Common myeloid progenitor, CD34-positive (primary cell): ENCODE measurements at regions not wholly inside any gene's neighbourhood (a gene's known extent, or its start where the extent isn't known, plus 50 kb on each side); places are given as distances from the start of the nearest gene placed in this dataset.
"Not testable (repeated sequence)": the region's sequence is repeated elsewhere in the genome, so short reads cannot be mapped to it uniquely, and the experiment has no call there.

Experiments
- CTCF ChIA-PET: fragments of 350-600 bp; sonication (Branson Sonifier 250); formaldehyde crosslinking; loops from one replicate; lab custom pipeline; 2021; ENCODE audit warnings: antibody characterized with exemption; lab: Charles Lee
- POLR2A ChIA-PET: fragments of 350-600 bp; sonication (Branson Sonifier 250); formaldehyde crosslinking; loops from one replicate; lab custom pipeline; 2021; ENCODE audit warnings: antibody characterized with exemption; lab: Charles Lee
- DNase-seq, 3 donors: peaks; one replicate each; pipeline versions ENCODE4 v3.0.0 to v3.0.0-alpha.2; 2013
- H3K27ac ChIP-seq, 2 experiments: 1 replicate in 1 of 2; 2 replicates in 1 of 2; pipeline ENCODE4 v1.7.0; 2013; ENCODE audit warnings: inconsistent platforms in 2 of 2, low read length in 2 of 2, mild to moderate bottlenecking in 2 of 2, low read depth in 1 of 2, moderate library complexity in 1 of 2; ENCODE audit not compliant: severe bottlenecking in 2 of 2, insufficient read depth in 1 of 2, poor library complexity in 1 of 2
- H3K27me3 ChIP-seq, 5 experiments: replicated peaks in 2 of 5; 1 replicate in 3 of 5; 2 replicates in 2 of 5; pipeline versions ENCODE4 v1.6.1 to v1.7.0; 2013; ENCODE audit warnings: low read length in 4 of 5, mild to moderate bottlenecking in 2 of 5, moderate library complexity in 2 of 5, inconsistent platforms in 1 of 5; ENCODE audit not compliant: insufficient read depth in 5 of 5, control insufficient read depth in 4 of 5
- H3K36me3 ChIP-seq, 4 experiments: 1 replicate in 2 of 4; 2 replicates in 2 of 4; pipeline versions ENCODE4 v1.6.1 to v1.7.0; 2013; ENCODE audit warnings: low read length in 3 of 4, control low read depth in 1 of 4, mild to moderate bottlenecking in 1 of 4; ENCODE audit not compliant: control insufficient read depth in 4 of 4, insufficient read depth in 4 of 4
- H3K4me1 ChIP-seq, 4 experiments: 1 replicate in 3 of 4; 2 replicates in 1 of 4; pipeline versions ENCODE4 v1.6.1 to v1.7.1; 2013; ENCODE audit warnings: low read length in 3 of 4, mild to moderate bottlenecking in 3 of 4, control low read depth in 1 of 4, inconsistent platforms in 1 of 4, moderate library complexity in 1 of 4; ENCODE audit not compliant: control insufficient read depth in 4 of 4, insufficient read depth in 4 of 4; ENCODE audit errors: control extremely low read depth in 1 of 4
- H3K4me3 ChIP-seq, 7 experiments: 1 replicate in 4 of 7; 2 replicates in 3 of 7; pipeline versions ENCODE4 v1.5.1 to v1.7.0; 2013; ENCODE audit warnings: mild to moderate bottlenecking in 7 of 7, low read length in 6 of 7, moderate library complexity in 6 of 7, inconsistent platforms in 2 of 7, low read depth in 2 of 7, control low read depth in 1 of 7; ENCODE audit not compliant: insufficient read depth in 4 of 7, control insufficient read depth in 1 of 7; ENCODE audit errors: extremely low read depth in 1 of 7
- H3K9me3 ChIP-seq, 5 experiments: 1 replicate in 4 of 5; 2 replicates in 1 of 5; pipeline versions ENCODE4 v1.6.1 to v1.7.1; 2013; ENCODE audit warnings: low read length in 4 of 5, mild to moderate bottlenecking in 2 of 5, inconsistent platforms in 1 of 5, low read depth in 1 of 5, moderate library complexity in 1 of 5; ENCODE audit not compliant: control insufficient read depth in 4 of 5, insufficient read depth in 2 of 5; ENCODE audit errors: control extremely low read depth in 1 of 5
- WGBS: methylation state at CpG from one replicate; pipeline ENCODE4 v1.1.5; 2013; ENCODE audit not compliant: insufficient coverage; 5-methylcytosine and 5-hydroxymethylcytosine counted together

DNA sequence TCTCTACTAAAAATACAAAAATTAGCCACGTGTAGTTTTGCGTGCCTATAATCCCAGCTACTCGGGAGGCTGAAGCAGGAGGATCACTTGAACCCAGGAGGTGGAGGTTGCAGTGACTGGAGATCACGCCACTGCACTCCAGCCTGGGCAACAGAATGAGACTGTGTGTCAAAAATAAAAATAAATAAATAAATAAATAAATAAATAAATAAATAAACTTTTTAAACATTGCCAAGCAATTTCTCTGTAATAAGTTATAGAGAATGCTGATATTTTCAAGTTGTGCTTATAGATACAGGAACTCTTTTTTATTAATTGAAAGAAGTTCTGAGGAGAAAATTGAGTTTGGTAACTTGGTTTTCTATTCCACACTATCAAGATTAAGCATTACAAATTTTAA is 91.9 kb upstream of the ALDH1A1 start:
- POLR2A ChIA-PET, DNase-seq: not testable (repeated sequence)
- WGBS = 94% methylated on average over 3 of the region's 4 CpGs

DNA sequence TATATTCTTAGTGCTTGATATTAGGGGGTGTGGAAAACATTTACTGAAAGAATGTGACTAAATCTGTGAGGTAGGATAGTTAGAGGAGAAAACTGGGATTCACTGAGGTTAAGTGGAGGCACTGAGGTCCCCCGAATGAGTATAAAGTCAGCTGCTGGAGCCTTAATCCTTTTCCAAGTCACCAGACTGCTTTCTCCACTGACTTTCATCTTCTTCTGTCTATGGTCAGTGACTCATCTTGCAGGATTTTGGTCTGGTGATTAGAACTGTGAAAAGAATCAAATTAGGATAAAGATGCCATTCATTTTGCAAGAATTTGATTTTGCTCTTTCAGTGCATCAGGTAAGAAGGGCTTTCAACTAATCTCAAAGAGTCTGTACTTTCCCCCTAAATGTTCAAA is 89.3 kb upstream of the ALDH1A1 start:
- DNase-seq = no peak
- H3K4me1 ChIP-seq = no peaks in the 10 kb centered on the region
- WGBS = no CpG with 5 or more reads among the region's 1 CpG
- ChIA-PET CTCF (interaction anchor here (1.1 kb wide), 1 partner anchor 19 kb away, joined by 3 read pairs; no protein-coding TSS in a partner anchor), POLR2A (no interaction called here)
- H3K9me3 ChIP-seq = no peaks in the 10 kb centered on the region
- no peaks in the 10 kb centered on the region for H3K27me3 ChIP-seq
- no peaks in the 10 kb centered on the region for H3K36me3 ChIP-seq
- H3K4me3 ChIP-seq = no peak overlapping the region
- no peak overlapping the region for H3K27ac ChIP-seq

More for the DNA sequence above, 91.9 kb upstream of the ALDH1A1 start:
- H3K9me3 ChIP-seq, H3K36me3 ChIP-seq, H3K4me3 ChIP-seq, H3K4me1 ChIP-seq, CTCF ChIA-PET, H3K27ac ChIP-seq, H3K27me3 ChIP-seq: not testable (repeated sequence)

DNA sequence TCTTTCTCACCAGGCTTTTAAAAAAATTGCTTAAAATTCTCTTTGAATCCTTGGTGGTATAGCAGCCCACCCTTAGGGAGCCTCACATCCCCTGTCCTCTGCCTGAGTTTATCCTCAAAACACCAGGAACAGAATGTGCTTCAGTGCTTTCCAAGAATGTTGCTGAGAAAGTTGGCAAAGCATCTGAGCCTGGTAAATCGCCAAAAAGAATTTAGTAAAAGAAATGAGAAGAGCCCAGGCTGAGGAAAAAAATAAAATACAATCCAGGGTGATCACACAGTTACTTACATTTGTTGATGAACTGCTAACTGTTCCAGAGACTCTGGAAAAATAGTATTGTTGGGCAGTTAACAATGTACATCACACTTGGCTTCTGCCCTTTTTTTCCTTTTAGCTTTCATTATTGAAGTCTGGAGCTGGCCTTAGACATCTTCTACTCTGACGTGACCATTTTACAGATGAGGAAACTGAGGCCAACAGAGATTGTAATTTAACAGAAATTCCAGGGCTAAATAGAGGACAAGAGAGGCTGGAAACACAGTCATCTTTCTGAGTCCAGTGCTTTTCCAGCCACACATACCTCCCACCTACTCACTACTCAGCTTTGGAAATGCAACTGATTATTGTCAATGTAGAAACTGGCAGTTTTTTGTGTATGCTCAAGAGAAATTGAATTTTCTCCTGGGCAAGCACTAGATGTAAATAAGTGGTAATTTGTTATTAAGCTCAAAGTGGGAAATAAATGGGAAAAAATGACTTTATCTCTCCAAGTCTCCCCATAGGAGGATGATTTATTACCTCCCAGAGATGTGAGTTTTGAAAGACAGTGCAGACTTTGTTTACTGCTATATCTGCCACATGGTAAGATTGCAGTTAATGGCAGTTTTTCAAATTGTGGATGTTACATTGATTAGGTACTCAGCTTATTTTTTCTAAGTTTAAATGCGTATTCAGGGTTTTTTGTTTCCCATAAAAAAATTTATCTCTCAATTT is 86.7 kb upstream of the ALDH1A1 start:
- H3K27ac ChIP-seq = no peak overlapping the region
- DNase-seq = no peak
- H3K4me1 ChIP-seq = no peaks in the 10 kb centered on the region
- no peaks in the 10 kb centered on the region for H3K9me3 ChIP-seq
- no peaks in the 10 kb centered on the region for H3K27me3 ChIP-seq
- H3K4me3 ChIP-seq = no peak overlapping the region
- POLR2A ChIA-PET = no interaction called here
- no peaks in the 10 kb centered on the region for H3K36me3 ChIP-seq
- WGBS = 80% methylated on average over 1 of the region's 3 CpGs
- CTCF ChIA-PET = interaction anchor here (0.9 to 2.8 kb wide), 3 partner anchors 10 to 182 kb away, joined by 4 to 10 read pairs (median 8); no protein-coding TSS in a partner anchor

DNA sequence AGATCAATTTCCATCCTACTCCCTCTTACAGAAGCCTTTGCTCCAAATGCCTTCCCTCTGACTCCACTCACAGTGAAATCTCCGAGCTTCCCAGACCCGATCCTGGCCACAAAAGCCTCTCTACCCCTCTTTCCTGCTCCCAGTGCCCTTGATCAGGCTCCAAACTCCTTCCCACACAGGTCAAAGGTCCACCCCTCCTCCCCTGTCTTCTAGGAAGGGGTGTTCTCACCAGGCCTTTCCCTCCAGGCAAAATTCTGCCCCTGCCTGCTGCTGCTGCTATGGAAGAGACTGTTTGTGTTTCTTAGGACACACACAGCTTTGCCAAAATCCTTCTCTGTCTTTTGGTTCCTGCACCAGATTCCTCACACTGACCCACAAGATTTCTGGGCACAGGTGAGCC is 85.8 kb upstream of the ALDH1A1 start:
- ChIA-PET POLR2A (no interaction called here), CTCF (interaction anchor here (0.6 to 2.8 kb wide), 5 partner anchors 13 to 1219 kb away, joined by 3 to 10 read pairs (median 3); no protein-coding TSS in a partner anchor)
- WGBS = 92% methylated on average over 2 of the region's 2 CpGs
- no peak for DNase-seq
- no peaks in the 10 kb centered on the region for H3K36me3 ChIP-seq
- H3K4me3 ChIP-seq = no peak overlapping the region
- no peaks in the 10 kb centered on the region for H3K27me3 ChIP-seq
- no peak overlapping the region for H3K27ac ChIP-seq
- no peaks in the 10 kb centered on the region for H3K4me1 ChIP-seq
- H3K9me3 ChIP-seq = no peaks in the 10 kb centered on the region

DNA sequence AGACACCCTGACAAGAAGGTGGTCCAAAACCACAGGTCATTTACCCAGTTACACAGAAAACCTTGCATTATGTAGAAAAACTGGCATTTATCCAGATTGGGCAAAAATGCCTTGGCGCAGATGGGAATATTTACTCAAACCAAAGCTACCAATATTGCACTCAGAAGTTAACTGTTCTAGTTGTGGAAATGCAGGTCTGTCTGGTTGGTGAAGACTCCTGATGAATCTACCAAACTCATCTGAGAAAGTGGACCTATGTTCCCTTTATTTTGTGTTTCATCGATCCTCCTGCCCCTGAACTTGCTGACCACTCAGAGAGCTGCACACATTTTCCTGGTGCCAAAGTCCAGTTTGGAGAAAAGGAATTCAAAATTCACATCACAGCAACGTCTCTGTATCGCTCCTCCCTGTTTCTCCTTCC is 85.2 kb upstream of the ALDH1A1 start:
- 97% methylated on average over 3 of the region's 4 CpGs for WGBS
- Histone ChIP-seq H3K9me3 (no peaks in the 10 kb centered on the region), H3K4me3 (no peak overlapping the region), H3K27ac (no peak overlapping the region), H3K4me1 (no peaks in the 10 kb centered on the region), H3K36me3 (no peaks in the 10 kb centered on the region), H3K27me3 (no peaks in the 10 kb centered on the region)
- CTCF ChIA-PET = interaction anchor here (0.6 to 2.8 kb wide), 6 partner anchors 10 to 1219 kb away, joined by 3 to 10 read pairs (median 3); no protein-coding TSS in a partner anchor
- POLR2A ChIA-PET = no interaction called here
- DNase-seq = no peak

DNA sequence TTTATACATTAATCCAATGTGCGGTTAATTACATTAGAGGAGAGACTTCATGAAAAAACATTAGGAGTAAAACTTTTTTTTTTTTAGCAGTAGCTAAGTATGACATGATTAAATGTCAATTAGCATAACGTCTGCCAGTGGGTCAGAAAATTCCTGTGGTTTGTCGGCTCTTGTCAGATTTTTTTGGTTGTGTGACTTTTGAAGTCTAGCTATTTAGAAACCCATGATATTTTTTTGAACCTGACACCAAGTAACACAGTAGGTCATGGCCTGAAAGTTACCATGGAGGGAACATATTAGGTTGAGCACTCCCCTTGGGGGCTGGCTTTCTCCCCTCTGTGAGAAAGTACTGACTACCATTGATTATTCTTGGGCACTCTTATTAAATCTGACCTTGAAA is 84.8 kb upstream of the ALDH1A1 start:
- ChIA-PET CTCF (interaction anchor here (1.4 to 2.8 kb wide), 5 partner anchors 10 to 215 kb away, joined by 3 to 10 read pairs (median 3); no protein-coding TSS in a partner anchor), POLR2A (no interaction called here)
- WGBS = 29% methylated on average over 1 of the region's 3 CpGs
- H3K36me3 ChIP-seq = no peaks in the 10 kb centered on the region
- H3K9me3 ChIP-seq = no peaks in the 10 kb centered on the region
- no peak overlapping the region for H3K27ac ChIP-seq
- no peaks in the 10 kb centered on the region for H3K27me3 ChIP-seq
- peak in 2 of 3 donors; percentile 27 to 54 for DNase-seq
- H3K4me1 ChIP-seq = no peaks in the 10 kb centered on the region
- H3K4me3 ChIP-seq = no peak overlapping the region

DNA sequence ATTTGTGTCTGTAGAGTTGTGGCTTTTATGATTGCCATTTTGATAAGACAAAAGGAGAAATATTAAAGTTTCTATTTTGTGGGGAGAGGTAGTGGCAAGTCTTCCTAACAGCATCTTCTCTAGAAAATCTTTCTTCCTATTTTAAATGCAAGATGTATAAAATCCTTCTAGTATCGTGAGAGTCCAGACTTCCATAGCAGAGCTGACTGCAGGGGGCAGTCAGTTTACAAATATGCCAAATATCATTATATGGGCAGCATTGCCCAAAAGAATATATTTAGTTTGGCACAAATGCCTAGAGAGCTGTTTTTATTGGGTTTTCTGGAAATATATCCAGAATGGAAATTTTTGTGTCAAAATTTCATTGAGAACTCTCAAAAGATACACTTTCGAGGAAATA is 82.1 kb upstream of the ALDH1A1 start:
- Histone ChIP-seq H3K4me3 (no peak overlapping the region), H3K36me3 (no peaks in the 10 kb centered on the region), H3K4me1 (no peaks in the 10 kb centered on the region), H3K27ac (no peak overlapping the region), H3K27me3 (no peaks in the 10 kb centered on the region), H3K9me3 (no peaks in the 10 kb centered on the region)
- no peak for DNase-seq
- POLR2A ChIA-PET = no interaction called here
- WGBS = 100% methylated on average over 1 of the region's 2 CpGs
- CTCF ChIA-PET = interaction anchor here (0.6 to 1.9 kb wide), 2 partner anchors 12 to 647 kb away, joined by 3 to 7 read pairs; no protein-coding TSS in a partner anchor
